Suprapubic skin (tissue), 4 donors: ENCODE measurements at regions not wholly inside any gene's neighbourhood (a gene's known extent, or its start where the extent isn't known, plus 50 kb on each side); places are given as distances from the start of the nearest gene placed in this dataset.

Experiments
- CTCF ChIP-seq, 2 donors: fragments of 200-600 bp in 1 of 2; fragments of 450-650 bp in 1 of 2; sonication (generic) in 1 of 2; IDR thresholded peaks; one replicate each; pipeline ENCODE4 v1.5.1; 2016 to 2019; ENCODE audit warnings: antibody characterized with exemption in 2 of 2, mild to moderate bottlenecking in 1 of 2, moderate library complexity in 1 of 2
- EP300 ChIP-seq: sonication (generic); formaldehyde crosslinking; IDR thresholded peaks from one replicate; pipeline ENCODE4 v1.6.1; 2017; ENCODE audit warnings: antibody characterized with exemption
- POLR2A ChIP-seq, 2 donors: fragments of 450-650 bp; IDR thresholded peaks; one replicate each; pipeline ENCODE4 v1.6.1; 2017; ENCODE audit warnings: antibody characterized with exemption in 2 of 2, mild to moderate bottlenecking in 2 of 2, moderate library complexity in 2 of 2
- POLR2AphosphoS5 ChIP-seq, 3 donors: sonication (generic); formaldehyde crosslinking; IDR thresholded peaks; one replicate each; pipeline ENCODE4 v1.6.1; 2017; ENCODE audit warnings: antibody characterized with exemption in 3 of 3

DNA sequence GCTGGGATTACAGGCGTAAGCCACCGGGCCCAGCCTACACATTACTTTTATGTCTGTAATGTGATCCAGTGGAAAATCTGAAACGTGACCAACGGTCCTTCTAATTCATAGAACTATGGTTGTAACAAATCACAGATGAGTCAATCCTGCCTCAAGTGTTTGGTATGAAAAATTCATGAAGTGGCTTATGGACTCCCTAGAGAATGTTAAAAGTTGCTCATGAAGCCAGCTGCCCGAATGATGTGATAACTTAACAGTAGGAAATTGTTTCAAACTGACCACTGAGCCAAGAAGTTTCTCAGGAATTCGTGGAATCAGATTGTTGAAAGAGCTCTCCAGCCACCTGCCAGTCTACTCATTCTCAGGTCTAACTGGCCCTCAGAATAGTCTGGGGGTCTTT lies 59.4 kb upstream of the FARP1 start:
- no peak for TF ChIP-seq CTCF (IDR thresholded peaks at IDR 0.05)
- no peak for TF ChIP-seq POLR2A (IDR thresholded peaks at IDR 0.05)
- TF ChIP-seq EP300 = no peak
- TF ChIP-seq POLR2AphosphoS5 (IDR thresholded peaks at IDR 0.05) = no peak
